Spinal cord (tissue), 9 donors: ENCODE measurements at regions not wholly inside any gene's neighbourhood (a gene's known extent, or its start where the extent isn't known, plus 50 kb on each side); places are given as distances from the start of the nearest gene placed in this dataset.

Source experiments
- DNase-seq, 6 donors: peaks; one replicate each; pipeline versions ENCODE4 v3.0.0 to v3.0.0-alpha.2; 2013 to 2015; ENCODE audit warnings: low spot score in 6 of 6, low read depth in 4 of 6
- H3K27ac ChIP-seq: one replicate; pipeline ENCODE4 v1.5.1; 2013; ENCODE audit warnings: low read depth, low read length, control low read depth
- H3K27me3 ChIP-seq: one replicate; pipeline ENCODE4 v1.6.1; 2013; ENCODE audit warnings: low read length; ENCODE audit not compliant: control insufficient read depth, insufficient read depth
- H3K36me3 ChIP-seq: one replicate; pipeline ENCODE4 v1.6.1; 2013; ENCODE audit warnings: low read length; ENCODE audit not compliant: control insufficient read depth, insufficient read depth
- H3K4me1 ChIP-seq: one replicate; pipeline ENCODE4 v1.6.1; 2013; ENCODE audit warnings: low read length; ENCODE audit not compliant: control insufficient read depth, insufficient read depth
- H3K4me3 ChIP-seq: one replicate; pipeline ENCODE4 v1.5.1; 2013; ENCODE audit warnings: low read depth, low read length, control low read depth
- H3K9me3 ChIP-seq: one replicate; pipeline ENCODE4 v1.6.1; 2013; ENCODE audit warnings: low read length; ENCODE audit not compliant: control insufficient read depth, insufficient read depth
- WGBS: methylation state at CpG from one replicate; pipeline ENCODE4 v1.1.5; 2013; ENCODE audit warnings: missing lambda C conversion rate; ENCODE audit not compliant: insufficient coverage; 5-methylcytosine and 5-hydroxymethylcytosine counted together
- donor health status: healthy.

DNA sequence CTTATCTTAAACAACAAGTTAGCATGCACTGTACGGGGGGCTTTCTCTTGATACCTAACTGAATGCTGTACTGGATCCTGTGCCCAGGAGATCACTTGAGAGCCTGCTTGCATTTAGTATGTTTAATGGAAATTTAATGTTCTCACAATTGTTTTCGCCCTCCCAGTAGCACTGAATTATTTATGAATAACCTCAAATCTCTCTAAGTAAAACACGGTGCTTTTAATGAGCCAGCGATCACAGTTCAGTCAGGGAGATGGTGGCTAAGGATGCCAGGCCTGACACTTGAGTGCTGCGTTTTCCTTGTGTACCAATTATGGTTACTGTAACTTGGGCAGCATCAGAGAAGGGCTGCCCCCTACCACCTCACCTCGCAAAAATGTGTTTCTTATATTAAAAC lies 115.5 kb upstream of the ADARB2 start:
- peaks cover 5% of the 10 kb centered on the region for H3K4me1 ChIP-seq
- 60% methylated on average over 1 of the region's 6 CpGs for WGBS
- no peak overlapping the region for H3K27ac ChIP-seq
- DNase-seq = peak in 2 of 6 donors; percentile 58 to 67
- H3K9me3 ChIP-seq = peaks cover 3% of the 10 kb centered on the region
- H3K4me3 ChIP-seq = no peak overlapping the region
- H3K27me3 ChIP-seq = no peaks in the 10 kb centered on the region
- H3K36me3 ChIP-seq = no peaks in the 10 kb centered on the region

- WGBS = no CpG with 5 or more reads among the region's 8 CpGs
- Histone ChIP-seq H3K27ac (no peak overlapping the region), H3K27me3 (no peaks in the 10 kb centered on the region), H3K9me3 (peaks cover 3% of the 10 kb centered on the region), H3K36me3 (no peaks in the 10 kb centered on the region), H3K4me3 (no peak overlapping the region), H3K4me1 (peaks cover 5% of the 10 kb centered on the region)
- DNase-seq = no peak
Measured at GRCh38 chr10:1851762-1852161, 114.4 kb upstream of the ADARB2 start.

DNA sequence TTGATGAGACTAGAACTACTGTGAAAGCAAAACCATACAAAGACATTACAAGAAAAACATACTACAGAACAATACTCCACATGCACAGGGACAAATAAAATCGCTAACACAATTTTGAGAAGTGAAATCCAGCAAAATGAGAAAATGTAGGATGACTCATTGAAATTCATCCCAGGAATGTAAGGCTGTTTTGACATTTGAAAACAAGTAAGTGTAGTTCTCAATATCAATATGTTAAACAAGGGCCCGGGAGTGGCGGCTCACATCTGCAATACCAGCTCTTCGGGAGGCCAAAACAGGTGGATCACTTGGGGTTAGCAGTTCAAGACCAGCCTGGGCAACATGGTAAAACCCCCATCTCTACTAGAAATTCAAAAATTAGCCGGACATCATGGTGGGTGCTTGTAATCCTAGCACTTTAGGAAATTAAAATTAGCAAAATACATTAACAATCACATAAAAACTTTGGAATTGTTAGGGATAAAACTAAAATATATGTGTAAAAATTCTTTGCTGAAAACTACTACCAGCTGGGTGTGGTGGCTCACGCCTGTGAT lies 113.7 kb upstream of the ADARB2 start:
- DNase-seq = no peak
- WGBS = 75% methylated on average over 1 of the region's 6 CpGs
- Histone ChIP-seq H3K4me1 (peaks cover 5% of the 10 kb centered on the region), H3K36me3 (no peaks in the 10 kb centered on the region), H3K9me3 (peaks cover 3% of the 10 kb centered on the region), H3K4me3 (no peak overlapping the region), H3K27ac (no peak overlapping the region), H3K27me3 (no peaks in the 10 kb centered on the region)

DNA sequence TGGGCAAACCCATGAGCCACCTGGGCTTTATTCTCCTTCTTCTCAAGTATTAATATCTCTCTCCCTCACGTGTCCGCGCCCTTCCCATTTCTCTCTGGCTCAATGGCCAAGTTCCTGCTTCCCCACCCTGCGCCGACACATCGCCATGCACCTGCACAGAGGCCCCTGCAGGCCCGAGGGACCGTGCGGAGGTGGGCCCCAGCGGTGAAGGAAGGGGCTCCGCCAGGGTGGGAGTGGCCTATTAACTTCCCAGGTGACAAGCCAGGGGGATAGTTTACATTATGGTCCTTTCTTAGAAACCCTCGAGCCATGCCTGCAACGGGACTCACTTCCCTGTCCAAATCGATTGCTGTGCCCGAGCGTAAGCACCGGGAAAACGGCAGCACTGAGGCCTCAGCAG lies 110.0 kb upstream of the ADARB2 start:
- Histone ChIP-seq H3K27ac (no peak overlapping the region), H3K36me3 (no peaks in the 10 kb centered on the region), H3K27me3 (no peaks in the 10 kb centered on the region), H3K9me3 (peaks cover 3% of the 10 kb centered on the region), H3K4me1 (no peaks in the 10 kb centered on the region), H3K4me3 (no peak overlapping the region)
- 94% methylated on average over 18 of the region's 18 CpGs for WGBS
- no peak for DNase-seq

DNA sequence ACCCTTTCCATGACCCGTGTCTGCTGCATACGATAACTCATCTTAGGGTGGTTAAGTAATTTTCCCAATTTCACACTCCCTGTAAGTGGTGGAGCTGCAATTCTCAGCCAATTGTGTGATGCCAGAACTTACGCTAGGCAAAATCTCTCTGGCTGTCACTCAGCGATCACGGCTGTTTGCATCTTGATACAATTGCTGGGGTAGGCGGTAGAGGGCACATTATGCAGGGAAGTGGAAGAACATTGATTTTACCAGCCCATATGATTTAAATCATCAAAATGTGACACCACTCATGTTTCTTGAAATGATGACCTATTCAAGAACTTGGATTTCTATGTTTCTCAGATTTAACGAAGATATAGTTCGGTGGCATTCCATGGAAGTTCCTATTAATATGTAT lies 108.7 kb upstream of the ADARB2 start:
- DNase-seq = peak in 1 of 6 donors; percentile 70
- Histone ChIP-seq H3K27me3 (no peaks in the 10 kb centered on the region), H3K36me3 (no peaks in the 10 kb centered on the region), H3K27ac (no peak overlapping the region), H3K4me1 (no peaks in the 10 kb centered on the region), H3K4me3 (no peak overlapping the region), H3K9me3 (peaks cover 3% of the 10 kb centered on the region)
- WGBS = no CpG with 5 or more reads among the region's 8 CpGs

DNA sequence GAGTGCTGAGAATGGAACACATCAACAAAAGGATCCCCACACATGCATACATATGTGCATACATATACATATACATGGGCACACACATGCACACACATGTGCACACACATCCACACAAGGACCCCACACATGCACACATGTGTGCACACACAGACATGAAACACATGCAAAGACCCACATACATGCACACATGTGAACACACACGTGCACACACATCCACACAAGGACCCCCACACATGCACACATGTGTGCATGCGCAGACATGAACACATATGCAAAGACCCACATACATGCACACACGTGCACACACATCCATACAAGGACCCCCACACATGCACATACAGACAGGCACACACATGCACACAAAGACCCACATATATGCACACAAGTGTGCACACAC lies 104.4 kb upstream of the ADARB2 start:
- no peaks in the 10 kb centered on the region for H3K27me3 ChIP-seq
- H3K4me1 ChIP-seq = no peaks in the 10 kb centered on the region
- no peaks in the 10 kb centered on the region for H3K36me3 ChIP-seq
- no peaks in the 10 kb centered on the region for H3K9me3 ChIP-seq
- DNase-seq = no peak
- 67% methylated on average over 3 of the region's 3 CpGs for WGBS
- H3K27ac ChIP-seq = no peak overlapping the region
- no peak overlapping the region for H3K4me3 ChIP-seq

DNA sequence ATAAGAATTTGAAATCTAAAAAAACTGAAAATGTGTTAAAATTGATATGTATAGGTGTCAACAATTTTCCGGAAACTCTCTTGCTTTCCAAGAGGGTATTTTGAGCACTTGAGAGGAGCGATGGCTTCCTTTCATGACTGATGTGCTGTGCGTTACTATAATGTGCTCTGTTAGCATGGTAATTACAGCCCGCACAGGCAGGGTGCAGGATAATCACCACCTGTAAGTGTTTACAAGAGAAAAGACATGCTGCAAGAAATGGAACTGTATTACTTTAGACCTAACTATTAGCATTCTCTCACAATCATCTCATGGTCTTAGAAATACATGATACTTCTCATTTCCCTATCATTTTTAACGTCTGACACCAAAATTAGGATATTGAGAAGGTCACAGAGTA lies 92.4 kb upstream of the ADARB2 start:
- DNase-seq = peak in 1 of 6 donors; percentile 63
- 71% methylated on average over 2 of the region's 5 CpGs for WGBS
- Histone ChIP-seq H3K4me1 (no peaks in the 10 kb centered on the region), H3K27me3 (no peaks in the 10 kb centered on the region), H3K4me3 (no peak overlapping the region), H3K9me3 (peaks cover 2% of the 10 kb centered on the region), H3K36me3 (no peaks in the 10 kb centered on the region), H3K27ac (no peak overlapping the region)

- no peaks in the 10 kb centered on the region for H3K27me3 ChIP-seq
Measured at GRCh38 chr10:1824928-1825327, 87.6 kb upstream of the ADARB2 start.

DNA sequence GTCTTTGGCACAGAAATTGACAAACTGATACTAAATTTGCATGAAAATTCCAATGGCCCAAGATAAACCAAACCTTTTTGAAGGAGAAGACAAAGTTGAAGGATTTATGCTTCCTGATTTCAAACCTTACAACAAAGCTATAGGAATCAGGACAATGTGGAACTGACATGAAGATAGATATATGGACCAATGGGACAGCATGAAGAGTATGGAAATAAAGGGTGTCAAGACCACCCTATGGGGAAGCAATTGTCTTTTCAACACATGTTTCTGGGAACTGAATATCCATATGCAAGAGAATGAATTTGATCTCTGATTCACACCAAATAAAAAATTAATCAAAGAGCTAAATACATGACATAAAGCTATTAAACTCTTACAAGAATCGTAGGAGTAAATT lies 77.2 kb upstream of the ADARB2 start:
- no CpG with 5 or more reads among the region's 1 CpG for WGBS
- Histone ChIP-seq H3K36me3 (no peaks in the 10 kb centered on the region), H3K4me1 (no peaks in the 10 kb centered on the region), H3K27me3 (no peaks in the 10 kb centered on the region), H3K4me3 (no peak overlapping the region), H3K27ac (no peak overlapping the region), H3K9me3 (peaks cover 5% of the 10 kb centered on the region)
- no peak for DNase-seq

More at GRCh38 chr10:1824928-1825327, 87.6 kb upstream of the ADARB2 start:
- no peak for DNase-seq
- Histone ChIP-seq H3K36me3 (no peaks in the 10 kb centered on the region), H3K4me1 (no peaks in the 10 kb centered on the region), H3K9me3 (peaks cover 2% of the 10 kb centered on the region), H3K4me3 (no peak overlapping the region), H3K27ac (no peak overlapping the region)
- 65% methylated on average over 3 of the region's 3 CpGs for WGBS

- DNase-seq = peak in 1 of 6 donors; percentile 21
- Histone ChIP-seq H3K27ac (no peak overlapping the region), H3K9me3 (no peaks in the 10 kb centered on the region), H3K27me3 (no peaks in the 10 kb centered on the region), H3K4me1 (no peaks in the 10 kb centered on the region), H3K36me3 (no peaks in the 10 kb centered on the region), H3K4me3 (no peak overlapping the region)
- 92% methylated on average over 21 of the region's 27 CpGs for WGBS
Measured at GRCh38 chr10:1809139-1809741, 71.9 kb upstream of the ADARB2 start.
